HG02884 (cell line): ENCODE measurements at regions not wholly inside any gene's neighbourhood (a gene's known extent, or its start where the extent isn't known, plus 50 kb on each side); places are given as distances from the start of the nearest gene placed in this dataset.

Experiments
- ATAC-seq: cut with Tn5 transposase; IDR thresholded peaks from one replicate; pipeline ENCODE4 v1.9.1; 2021; ENCODE audit warnings: mild to moderate bottlenecking, moderate library complexity; ENCODE audit not compliant: unreplicated experiment

- ATAC-seq, result peak; percentile 25
These were observed 1222.0 kb upstream of the PRKX start for GRCh38 chrX:4935401-4935800.

- ATAC-seq, result no peak
These were observed 1219.3 kb upstream of the PRKX start for GRCh38 chrX:4932790-4933189.

DNA sequence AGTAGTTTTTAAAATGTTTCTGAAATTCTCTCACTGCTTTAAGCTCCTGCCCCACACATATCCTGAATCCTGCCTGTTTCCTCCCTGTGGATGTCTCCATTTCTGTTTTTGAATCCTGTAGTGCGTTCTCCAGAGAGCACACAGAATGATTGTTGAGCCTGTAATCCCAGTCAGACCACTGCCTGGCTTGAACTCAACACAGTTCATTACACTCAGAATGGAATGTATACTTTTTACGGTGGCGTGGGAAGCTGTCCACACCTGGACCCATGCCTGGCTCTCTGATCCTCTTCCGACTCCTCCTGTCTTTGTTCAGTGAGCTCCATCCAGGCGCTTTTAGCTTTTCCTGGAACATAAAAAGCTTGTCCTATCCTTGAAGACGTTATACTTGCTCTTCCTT lies 1217.0 kb upstream of the PRKX start:
- no peak for ATAC-seq

- ATAC-seq, result no peak
These were observed 1212.5 kb upstream of the PRKX start for GRCh38 chrX:4925911-4926310.

GRCh38 chrX:4909348-4909747 lies 1195.9 kb upstream of the PRKX start:
- peak; percentile 58 for ATAC-seq

GRCh38 chrX:4905576-4905975 lies 1192.1 kb upstream of the PRKX start:
- no peak for ATAC-seq

DNA sequence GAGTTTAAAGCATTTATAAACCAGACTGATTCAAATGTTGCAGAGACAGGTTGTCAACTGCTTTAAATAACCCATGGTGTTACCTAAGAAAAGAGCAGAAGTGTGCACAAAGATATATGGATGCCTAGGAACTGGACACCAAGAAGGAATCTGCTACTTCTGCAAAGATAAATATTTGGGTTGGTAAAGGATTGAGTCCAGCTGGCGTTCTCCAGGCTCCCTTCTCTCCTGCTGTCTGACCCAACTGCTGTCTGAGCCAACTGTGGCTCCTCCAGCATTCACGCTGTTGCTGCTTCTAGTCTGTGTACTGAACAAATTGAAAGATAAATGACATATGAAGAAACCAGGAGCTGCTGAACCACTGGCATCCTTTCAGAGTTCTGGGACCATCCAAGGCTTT lies 1167.8 kb upstream of the PRKX start:
- ATAC-seq, result no peak

DNA sequence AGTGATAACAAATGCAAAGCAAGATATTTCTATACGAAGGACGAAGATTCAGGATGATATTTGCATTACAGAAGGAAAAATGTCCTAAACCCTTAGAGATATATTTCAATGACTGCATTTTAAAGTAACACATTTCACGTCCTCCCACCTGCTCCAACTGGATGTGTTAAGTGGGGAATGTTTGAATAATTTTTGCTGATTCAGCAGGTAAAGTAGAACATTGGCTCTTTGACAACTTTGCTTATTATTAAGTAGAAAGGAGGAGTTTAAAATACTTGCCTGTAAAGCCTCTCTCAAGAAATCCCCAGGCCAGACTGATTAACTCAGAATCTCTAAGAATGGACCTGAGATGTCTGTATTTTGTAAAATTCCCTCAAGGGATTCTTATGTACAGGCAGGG lies 1165.2 kb upstream of the PRKX start:
- ATAC-seq, result no peak

DNA sequence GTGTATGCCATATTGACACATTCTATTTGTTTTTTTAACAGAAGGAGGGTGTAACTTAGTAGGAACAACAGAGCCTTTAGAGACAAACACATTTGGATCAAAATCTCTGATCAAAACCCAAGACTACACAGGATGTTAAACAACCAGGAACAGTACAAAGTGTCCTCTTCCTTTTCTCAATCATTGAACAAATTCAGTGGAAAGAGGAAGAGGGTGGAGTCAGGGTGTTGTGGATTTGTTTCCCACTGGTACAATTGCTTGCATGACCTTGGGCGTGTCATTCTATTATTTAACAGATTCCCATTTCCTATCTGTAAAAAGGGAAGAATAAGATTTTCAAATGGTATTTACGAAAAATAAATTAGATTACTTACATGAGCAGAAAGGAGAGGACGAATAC lies 1162.8 kb upstream of the PRKX start:
- ATAC-seq, result no peak

- ATAC-seq, result no peak
These were observed 1138.1 kb upstream of the PRKX start for GRCh38 chrX:4851534-4851933.

- ATAC-seq, result no peak
These were observed 1136.9 kb upstream of the PRKX start for GRCh38 chrX:4850312-4850711.

- no peak for ATAC-seq
These were observed 1130.9 kb upstream of the PRKX start for GRCh38 chrX:4844376-4844775.

DNA sequence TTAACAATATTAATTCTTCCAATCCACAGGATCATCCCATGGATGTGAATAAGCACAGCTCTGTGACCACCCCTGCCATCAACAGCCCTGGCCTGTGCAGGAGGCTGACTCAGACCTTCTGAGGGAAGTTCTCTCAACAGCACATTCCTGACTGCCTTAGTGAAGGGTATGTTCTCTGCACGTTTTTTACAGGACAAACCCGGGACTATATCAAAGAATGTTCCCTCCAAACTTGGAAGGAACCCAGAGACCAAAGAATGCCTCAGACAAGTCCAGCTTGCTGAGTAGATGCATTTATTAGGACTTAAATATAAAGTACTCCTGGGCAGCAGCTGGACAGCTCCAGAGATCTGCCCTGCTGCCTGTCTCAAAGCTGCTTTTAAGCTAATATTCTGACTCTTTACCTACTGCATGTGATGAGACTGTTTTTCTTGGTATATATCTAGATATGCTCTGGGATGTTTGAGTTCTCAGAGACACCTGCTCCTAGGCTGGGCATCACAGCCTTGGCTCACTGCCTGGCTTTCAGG lies 1127.8 kb upstream of the PRKX start:
- ATAC-seq, result no peak

DNA sequence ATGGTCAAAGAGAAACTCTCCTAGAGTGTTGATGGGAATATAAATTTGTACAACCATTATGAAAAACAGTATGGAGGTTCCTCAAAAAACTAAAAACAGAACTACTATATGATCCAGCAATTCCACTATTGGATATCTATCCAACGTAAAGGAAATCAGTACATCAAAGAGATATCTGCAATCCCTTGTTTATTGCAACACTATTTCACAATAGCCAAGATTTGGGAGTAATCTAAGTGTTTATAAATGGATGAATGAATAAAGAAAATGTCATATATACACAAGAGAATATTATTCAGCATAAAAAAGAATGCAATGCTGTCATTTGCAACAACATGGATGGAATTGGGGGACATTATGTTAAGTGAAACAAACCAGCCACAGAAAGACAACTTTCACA lies 1118.1 kb upstream of the PRKX start:
- ATAC-seq, result no peak

- ATAC-seq, result no peak
These were observed 1117.6 kb upstream of the PRKX start for GRCh38 chrX:4830880-4831557.

GRCh38 chrX:4825550-4825949 lies 1112.1 kb upstream of the PRKX start:
- ATAC-seq, result no peak

GRCh38 chrX:4809571-4809970 lies 1096.1 kb upstream of the PRKX start:
- ATAC-seq, result no peak

- no peak for ATAC-seq
These were observed 1092.1 kb upstream of the PRKX start for GRCh38 chrX:4805502-4805901.

DNA sequence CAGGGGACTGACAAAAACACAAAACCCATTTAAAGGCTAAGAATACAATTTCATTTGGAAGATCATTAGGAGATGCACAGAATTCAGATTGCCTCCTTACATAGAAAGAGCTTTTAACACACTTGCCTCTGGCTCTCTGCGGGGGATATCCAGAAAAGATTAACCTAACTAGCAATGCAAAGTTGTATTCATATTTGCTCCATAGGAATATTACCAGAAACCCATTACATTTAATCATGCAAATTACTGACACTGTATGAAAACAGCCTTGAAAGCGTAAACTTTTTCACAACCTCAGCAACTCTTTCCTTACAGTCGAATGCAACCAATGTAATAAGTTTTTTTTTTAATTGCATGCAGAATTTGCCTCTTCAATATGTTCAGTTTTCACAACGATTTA lies 1087.3 kb upstream of the PRKX start:
- no peak for ATAC-seq

DNA sequence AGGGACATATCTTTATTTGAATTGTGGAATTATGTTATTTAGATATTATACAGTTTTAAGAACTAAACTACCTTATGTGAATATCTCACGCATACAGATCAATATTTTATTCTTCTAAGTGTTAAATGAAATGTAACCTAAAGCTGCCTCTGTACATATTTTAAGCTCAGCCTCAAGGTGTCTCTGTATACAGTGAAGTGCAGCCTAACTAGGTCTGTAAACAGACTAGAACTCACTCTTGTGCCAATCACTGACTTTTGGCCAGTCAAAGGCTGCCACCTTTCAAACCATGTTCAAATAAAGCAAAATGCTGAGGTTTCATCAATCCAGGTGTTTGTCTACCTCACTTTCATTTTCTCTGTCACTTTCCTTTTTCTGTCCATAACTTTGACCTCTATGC lies 1074.5 kb upstream of the PRKX start:
- ATAC-seq, result no peak

DNA sequence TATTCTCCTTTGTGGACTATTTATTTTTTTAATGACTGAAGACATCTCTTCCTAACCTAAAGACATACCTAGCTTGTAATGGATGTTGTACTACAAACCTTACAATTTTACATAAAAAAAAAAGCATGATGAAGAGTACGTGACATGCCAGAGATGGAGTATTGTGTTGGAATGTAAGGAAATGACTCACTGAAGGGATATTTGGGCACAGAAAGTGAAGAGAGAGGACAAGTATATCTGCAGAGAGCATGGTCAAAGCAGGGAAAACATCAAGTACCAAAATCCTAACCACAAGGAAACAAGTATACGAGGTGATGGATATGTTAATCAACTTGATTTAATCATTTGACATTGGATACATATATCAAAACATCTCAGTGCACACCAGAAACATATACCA lies 1051.4 kb upstream of the PRKX start:
- ATAC-seq, result no peak

- ATAC-seq, result no peak
These were observed 1048.7 kb upstream of the PRKX start for GRCh38 chrX:4762196-4762595.
